GM12878 (cell line): ENCODE measurements at regions not wholly inside any gene's neighbourhood (a gene's known extent, or its start where the extent isn't known, plus 50 kb on each side); places are given as distances from the start of the nearest gene placed in this dataset.

ENCODE experiments used
- ATAC-seq: fragments of 200-7000 bp; cut with Tn5 transposase; 3 replicates; pipeline ENCODE4 v1.9.1; 2020; ENCODE audit warnings: mild to moderate bottlenecking, moderate library complexity
- BruUV-seq: library from RNA; stranded (reverse); fragments of 400-500 nt; replicated peaks from 2 replicates; lab custom pipeline; 2021; lab: Mats Ljungman, UMichigan
- CTCF ChIA-PET: fragments of 300-600 bp; sonication (Branson Sonifier 250); formaldehyde crosslinking; extraction: SDS; loops from one replicate; lab custom pipeline; 2021; ENCODE audit warnings: inconsistent platforms; lab: Yijun Ruan, JAX
- POLR2A ChIA-PET: fragments of 350-600 bp; formaldehyde crosslinking; extraction: SDS; loops from one replicate; lab custom pipeline; 2021; ENCODE audit warnings: inconsistent platforms; lab: Charles Lee
- RAD21 ChIA-PET: fragments of 300-600 bp; sonication (Branson Sonifier 250); formaldehyde crosslinking; loops from one replicate; lab custom pipeline; 2023; ENCODE audit warnings: antibody characterized with exemption; ENCODE audit not compliant: unreplicated experiment; lab: Charles Lee
- SMC1A ChIA-PET: fragments of 300-600 bp; sonication (Branson Sonifier 250); formaldehyde crosslinking; loops from one replicate; lab custom pipeline; 2023; ENCODE audit not compliant: unreplicated experiment, uncharacterized antibody; lab: Charles Lee
- DNase-seq: peaks from one replicate; pipeline ENCODE4 v3.0.0-alpha.2; 2011; ENCODE audit warnings: low read depth, low spot score
- FAIRE-seq: peaks from 3 replicates; lab custom pipeline; 2011; peaks lifted over from hg19 to GRCh38; lab: Jason Lieb, UNC
- H2AFZ ChIP-seq: 2 replicates; pipeline ENCODE4 v1.6.0; 2011; ENCODE audit warnings: low read depth, low read length, control low read depth; ENCODE audit not compliant: control insufficient read depth
- H3K27ac ChIP-seq: 2 replicates; pipeline ENCODE4 v1.5.1; 2011; ENCODE audit warnings: control low read depth; ENCODE audit not compliant: control insufficient read depth, insufficient read depth
- H3K27me3 ChIP-seq, 2 experiments: replicated peaks in 1 of 2; 2 replicates each; pipeline versions ENCODE4 v1.6.0 to v1.6.1; 2011; ENCODE audit warnings: low read length in 1 of 2; ENCODE audit not compliant: control insufficient read depth in 2 of 2, insufficient read depth in 2 of 2
- H3K36me3 ChIP-seq, 2 experiments: 2 replicates each; pipeline ENCODE4 v1.5.1; 2011; ENCODE audit warnings: low read length in 1 of 2; ENCODE audit not compliant: control insufficient read depth in 2 of 2, insufficient read depth in 2 of 2
- H3K4me1 ChIP-seq: 2 replicates; pipeline ENCODE4 v1.6.1; 2011; ENCODE audit warnings: mild to moderate bottlenecking, low read length, moderate library complexity, mixed read lengths; ENCODE audit not compliant: control insufficient read depth, insufficient read depth
- H3K4me2 ChIP-seq: 2 replicates; pipeline ENCODE4 v1.6.0; 2011; ENCODE audit warnings: control low read depth; ENCODE audit not compliant: control insufficient read depth, insufficient read depth
- H3K4me3 ChIP-seq: fragments of 200-600 bp; sonication (generic); 2 replicates; pipeline ENCODE4 v1.5.1; 2016
- H3K79me2 ChIP-seq: 2 replicates; pipeline ENCODE4 v1.6.0; 2011; ENCODE audit warnings: low read length; ENCODE audit not compliant: control insufficient read depth, insufficient read depth
- H3K9ac ChIP-seq: 2 replicates; pipeline ENCODE4 v1.8.0; 2011; ENCODE audit warnings: low read length, control low read depth, mixed read lengths; ENCODE audit not compliant: control insufficient read depth, insufficient read depth
- H3K9me3 ChIP-seq: replicated peaks from 3 replicates; pipeline ENCODE4 v1.5.1; 2011; ENCODE audit warnings: mild to moderate bottlenecking, low read length; ENCODE audit not compliant: control insufficient read depth, insufficient read depth
- H4K20me1 ChIP-seq: 2 replicates; pipeline ENCODE4 v1.6.0; 2011; ENCODE audit not compliant: control insufficient read depth, insufficient read depth
- ATF7 ChIP-seq: fragments of 450-650 bp; IDR thresholded peaks from 2 replicates; pipeline ENCODE4 v1.6.1; 2016; ENCODE audit warnings: low read depth, mild to moderate bottlenecking
- BRCA1 ChIP-seq: IDR thresholded peaks from 2 replicates; pipeline ENCODE4 v1.6.1; 2011; ENCODE audit warnings: low read depth, low read length, improper control_type of control experiment
- DPF2 ChIP-seq: fragments of 450-650 bp; IDR thresholded peaks from 2 replicates; pipeline ENCODE4 v1.6.1; 2017; ENCODE audit warnings: mild to moderate bottlenecking
- E4F1 ChIP-seq: fragments of 450-650 bp; IDR thresholded peaks from 2 replicates; pipeline ENCODE4 v1.6.1; 2018; ENCODE audit warnings: borderline replicate concordance, mild to moderate bottlenecking; ENCODE audit not compliant: partially characterized antibody
- EP300 ChIP-seq, 2 experiments: fragments of 150-350 bp in 1 of 2; IDR thresholded peaks; 2 replicates each; pipeline ENCODE4 v1.6.1; 2011 to 2012; ENCODE audit warnings: low read depth in 2 of 2, low read length in 2 of 2, borderline replicate concordance in 1 of 2, improper control_type of control experiment in 1 of 2, inconsistent platforms in 1 of 2; ENCODE audit not compliant: control insufficient read depth in 1 of 2
- GATAD2B ChIP-seq: fragments of 450-650 bp; conservative IDR thresholded peaks from 2 replicates; pipeline ENCODE4 v1.6.1; 2017; ENCODE audit warnings: low read depth, mild to moderate bottlenecking, moderate library complexity
- KAT2A ChIP-seq: conservative IDR thresholded peaks from 2 replicates; pipeline ENCODE4 v1.6.1; 2011; ENCODE audit warnings: low read depth, low read length; ENCODE audit not compliant: control insufficient read depth
- PAX5 ChIP-seq: IDR thresholded peaks from 2 replicates; pipeline ENCODE4 v1.6.1; 2011; ENCODE audit warnings: low read depth, low read length, borderline replicate concordance
- RCOR1 ChIP-seq: conservative IDR thresholded peaks from 2 replicates; pipeline ENCODE4 v1.6.1; 2012; ENCODE audit warnings: low read depth, low read length, improper control_type of control experiment
- SMAD5 ChIP-seq: IDR thresholded peaks from 2 replicates; pipeline ENCODE4 v1.6.1; 2016; ENCODE audit warnings: antibody characterized with exemption, low read depth
- ZNF24 ChIP-seq: fragments of 450-650 bp; IDR thresholded peaks from 2 replicates; pipeline ENCODE4 v1.6.1; 2017; ENCODE audit warnings: antibody characterized with exemption, mild to moderate bottlenecking
- WGBS: methylation state at CpG from one replicate; pipeline ENCODE4 v1.1.6; 2016; ENCODE audit warnings: low lambda C conversion rate; ENCODE audit not compliant: insufficient replicate concordance, insufficient coverage; ENCODE audit errors: missing lambda C conversion rate; 5-methylcytosine and 5-hydroxymethylcytosine counted together
- in situ Hi-C: fragments of 300-500 bp; cut with MboI; formaldehyde crosslinking; loops from 9 replicates; pipeline ENCODE4 v1.14.3; 2018; ENCODE audit warnings: mixed read lengths
- intact Hi-C: fragments of 100-400 bp; cut with micrococcal nuclease; formaldehyde crosslinking; loops from one replicate; pipeline ENCODE4 v1.14.2; 2022; ENCODE audit not compliant: unreplicated experiment

DNA sequence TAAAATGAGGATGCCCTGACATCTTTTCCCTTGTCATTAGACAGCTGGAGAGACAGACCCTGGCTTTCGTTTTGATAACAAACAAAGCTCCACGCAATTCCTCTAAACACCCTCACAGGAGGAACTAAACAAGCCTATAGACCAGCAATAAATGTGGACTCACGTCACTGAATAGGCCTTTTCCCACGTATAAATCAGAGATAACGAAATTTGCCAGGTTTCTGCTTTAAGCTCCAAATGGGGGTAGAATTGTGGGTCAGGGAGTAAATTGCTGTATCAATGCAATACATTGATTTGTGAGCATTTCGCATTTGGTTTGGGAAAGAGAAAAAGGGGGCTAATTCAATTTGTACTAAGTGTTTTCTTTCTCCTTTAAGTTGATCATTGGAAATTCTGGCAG, 256.0 kb downstream of the PMP22 start (continued):
- no peak for TF ChIP-seq BRCA1
- no peak for TF ChIP-seq RCOR1
- no peak for TF ChIP-seq SMAD5
- no peak for TF ChIP-seq GATAD2B
- TF ChIP-seq, all 136 proteins: peak for 0

- Histone ChIP-seq H3K9ac (no peak overlapping the region), H3K36me3 (no peaks in the 10 kb centered on the region), H2AFZ (no peak overlapping the region), H3K27ac (no peak overlapping the region), H3K4me2 (no peak overlapping the region), H3K27me3 (no peaks in the 10 kb centered on the region), H4K20me1 (no peaks in the 10 kb centered on the region), H3K79me2 (no peaks in the 10 kb centered on the region), H3K4me3 (no peak overlapping the region), H3K9me3 (no peaks in the 10 kb centered on the region), H3K4me1 (no peaks in the 10 kb centered on the region)
- ChIA-PET CTCF (no interaction called here), RAD21 (no interaction called here), SMC1A (no interaction called here), POLR2A (no interaction called here)
- BruUV-seq, result no TSS peak
- no peak for DNase-seq
- FAIRE-seq, result no peak
- TF ChIP-seq E4F1, result no peak
- TF ChIP-seq PAX5, result no peak
- no peak for TF ChIP-seq ATF7
- no peak for TF ChIP-seq ZNF24
- TF ChIP-seq DPF2, result no peak
- no peak for TF ChIP-seq KAT2A
- no peak for TF ChIP-seq EP300 (IDR thresholded peaks at IDR 0.05; ENCODE audit: borderline replicate concordance in 1 of 2, control insufficient read depth in 1 of 2, low read depth in 2 of 2, low read length in 2 of 2)
- WGBS, result 42% methylated on average over 7 of the region's 7 CpGs
- no peak for ATAC-seq
- intact Hi-C loops (no loop called here), in situ Hi-C loops (no loop called here)
Observed at GRCh38 chr17:15007147-15007553, 258.0 kb downstream of the PMP22 start.
